Activated CD8-positive, alpha-beta memory T cell treated with anti-CD3 and anti-CD28 coated beads, Interleukin-2, amount 50 U/mL, for 24 hours (primary cell): ENCODE measurements at regions not wholly inside any gene's neighbourhood (a gene's known extent, or its start where the extent isn't known, plus 50 kb on each side); places are given as distances from the start of the nearest gene placed in this dataset.

Source experiments
- DNase-seq: peaks from one replicate; pipeline ENCODE4 v3.0.0-alpha.2; 2020; ENCODE audit errors: extremely low read depth

DNA sequence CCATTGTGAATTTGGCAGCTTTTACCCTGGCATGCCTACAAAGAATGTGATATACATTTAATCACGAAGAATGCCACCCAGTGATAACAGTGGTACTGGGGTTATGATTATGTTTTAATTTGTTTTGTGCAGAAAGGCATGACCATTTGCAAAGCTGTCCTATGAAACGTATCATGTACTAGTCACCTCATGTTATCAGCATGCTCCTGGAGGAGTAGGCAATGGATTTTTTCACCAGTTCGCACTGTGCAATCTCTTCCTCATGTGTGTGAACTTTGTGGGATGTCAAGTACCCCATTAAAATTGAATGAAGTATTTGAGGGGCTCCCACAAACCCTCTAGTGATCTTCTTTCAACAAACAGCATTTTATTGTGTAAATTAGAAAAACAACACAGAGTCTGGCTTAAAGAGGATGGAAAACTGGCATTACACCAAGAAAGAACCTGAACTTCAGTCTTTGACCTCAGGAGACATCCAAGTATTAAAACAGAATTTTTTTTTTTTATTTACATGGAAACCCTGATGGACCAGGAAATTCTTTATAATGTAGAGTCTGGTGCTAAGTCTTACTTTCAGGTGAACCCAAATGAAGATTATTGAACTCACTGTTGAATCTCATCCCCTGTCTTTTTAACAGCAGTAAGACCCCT lies 200.6 kb upstream of the PGRMC2 start:
- DNase-seq, result no peak

DNA sequence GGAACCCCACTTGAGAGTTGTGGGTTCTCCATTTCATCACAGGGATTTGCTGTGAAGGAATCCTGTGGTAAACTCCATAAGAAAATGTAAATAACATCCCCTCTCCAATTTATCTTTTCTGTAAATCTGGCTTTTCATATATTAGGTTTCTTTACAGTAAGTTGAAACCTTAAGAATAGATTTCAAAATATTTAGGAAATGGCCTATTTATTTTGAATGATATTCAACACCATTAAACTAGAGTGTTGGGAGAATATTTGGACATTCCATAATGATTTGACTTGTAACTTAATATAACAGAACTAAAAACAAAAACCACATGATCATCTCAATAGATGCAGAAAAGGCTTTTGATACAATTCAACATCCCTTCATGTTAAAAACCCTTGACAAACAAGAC lies 197.3 kb upstream of the PGRMC2 start:
- DNase-seq, result no peak

DNA sequence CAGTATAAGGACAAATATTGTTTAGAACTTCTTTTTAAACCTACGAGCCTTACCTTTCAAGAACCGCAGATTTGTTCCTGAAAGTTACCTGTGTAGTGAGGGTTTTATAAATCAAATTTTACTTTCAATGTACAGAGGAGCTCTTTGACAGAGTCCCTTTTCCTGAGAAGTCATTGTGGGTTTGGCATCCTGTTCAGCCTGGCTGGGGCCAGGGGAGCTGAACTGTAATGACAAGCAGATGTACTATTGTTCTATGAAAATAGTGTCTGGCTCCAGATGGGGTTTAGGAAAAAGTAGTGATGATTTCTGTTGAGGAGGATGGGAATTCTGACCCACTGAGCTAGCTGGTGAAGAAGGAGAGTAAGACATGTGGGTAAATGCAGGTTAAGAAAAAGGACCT lies 196.2 kb upstream of the PGRMC2 start:
- no peak for DNase-seq

- no peak for DNase-seq
Measured at GRCh38 chr4:128483041-128483440, 195.4 kb upstream of the PGRMC2 start.

DNA sequence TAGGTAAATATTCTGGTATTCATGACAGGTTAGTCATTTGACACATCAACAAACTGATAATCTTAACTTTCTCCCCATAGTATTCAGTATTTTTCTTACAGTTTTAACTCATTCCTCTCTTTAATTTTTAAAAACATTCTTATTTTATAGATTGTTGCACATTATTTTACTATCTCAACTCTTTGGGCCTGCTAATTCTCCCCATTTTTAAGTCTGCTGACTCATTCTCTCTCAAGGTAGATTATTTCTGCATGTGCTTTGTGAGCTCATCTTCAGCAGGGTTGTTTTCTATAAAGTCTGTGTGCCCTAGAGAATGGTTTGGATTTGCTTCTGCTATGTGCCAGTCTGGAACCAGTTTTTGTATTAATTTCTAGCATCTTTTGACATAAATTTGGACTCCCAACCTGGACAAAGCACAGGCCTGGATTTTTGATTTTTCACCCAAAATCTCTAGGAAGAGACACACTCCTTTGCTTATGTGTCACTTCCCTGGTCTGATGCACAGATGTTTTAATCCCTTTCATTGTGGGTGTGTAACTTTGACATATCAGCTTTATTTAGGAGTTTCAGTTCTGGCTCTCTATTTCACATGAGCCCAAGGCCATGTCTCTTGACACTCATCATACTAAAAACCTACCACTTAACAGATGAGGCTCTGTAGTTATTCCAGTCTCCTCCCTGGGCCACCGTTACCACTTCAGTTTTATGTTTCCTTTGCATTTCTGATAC lies 194.3 kb upstream of the PGRMC2 start:
- no peak for DNase-seq

DNA sequence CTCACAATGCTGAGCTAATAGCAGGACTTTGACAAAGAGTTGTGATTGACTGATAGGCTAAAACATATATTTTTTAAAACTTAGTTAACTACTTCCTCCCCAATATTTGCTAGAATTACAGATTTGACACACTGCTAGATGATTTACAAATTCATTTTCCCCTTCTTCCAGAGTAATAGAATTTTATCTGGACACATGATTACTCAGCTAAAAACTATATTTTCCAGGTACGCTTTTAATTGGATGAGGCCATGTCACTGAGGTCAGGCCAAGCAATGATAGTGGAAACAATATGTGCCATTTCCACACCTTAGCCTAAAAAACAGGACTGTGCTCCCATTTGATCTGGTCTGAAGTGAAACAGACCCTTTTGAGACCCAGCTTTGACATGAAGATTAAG lies 193.3 kb upstream of the PGRMC2 start:
- DNase-seq, result no peak

DNA sequence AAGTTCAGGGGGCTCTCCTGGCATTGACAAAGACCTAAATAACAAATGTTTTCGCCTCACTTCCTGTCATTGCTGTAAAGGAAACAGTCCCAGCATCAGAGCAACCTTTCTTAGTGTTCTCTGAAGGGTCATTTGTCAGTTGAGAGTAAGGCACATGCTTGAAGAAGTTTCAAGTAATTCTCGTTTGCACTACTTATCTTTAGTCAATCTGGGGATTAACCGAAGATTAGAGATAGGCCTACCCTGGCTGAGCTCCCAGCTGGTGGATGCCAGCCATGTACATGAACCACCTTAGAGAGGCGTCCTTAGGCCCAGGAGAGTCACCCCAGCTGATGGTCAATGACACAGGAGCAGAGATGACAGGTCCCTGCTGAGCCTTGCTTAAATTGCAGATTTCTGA lies 189.9 kb upstream of the PGRMC2 start:
- no peak for DNase-seq

- DNase-seq, result no peak
Measured at GRCh38 chr4:128475597-128475996, 188.0 kb upstream of the PGRMC2 start.

- no peak for DNase-seq
Measured at GRCh38 chr4:128471576-128471975, 184.0 kb upstream of the PGRMC2 start.

- DNase-seq, result no peak
Measured at GRCh38 chr4:128470492-128471053, 183.0 kb upstream of the PGRMC2 start.

DNA sequence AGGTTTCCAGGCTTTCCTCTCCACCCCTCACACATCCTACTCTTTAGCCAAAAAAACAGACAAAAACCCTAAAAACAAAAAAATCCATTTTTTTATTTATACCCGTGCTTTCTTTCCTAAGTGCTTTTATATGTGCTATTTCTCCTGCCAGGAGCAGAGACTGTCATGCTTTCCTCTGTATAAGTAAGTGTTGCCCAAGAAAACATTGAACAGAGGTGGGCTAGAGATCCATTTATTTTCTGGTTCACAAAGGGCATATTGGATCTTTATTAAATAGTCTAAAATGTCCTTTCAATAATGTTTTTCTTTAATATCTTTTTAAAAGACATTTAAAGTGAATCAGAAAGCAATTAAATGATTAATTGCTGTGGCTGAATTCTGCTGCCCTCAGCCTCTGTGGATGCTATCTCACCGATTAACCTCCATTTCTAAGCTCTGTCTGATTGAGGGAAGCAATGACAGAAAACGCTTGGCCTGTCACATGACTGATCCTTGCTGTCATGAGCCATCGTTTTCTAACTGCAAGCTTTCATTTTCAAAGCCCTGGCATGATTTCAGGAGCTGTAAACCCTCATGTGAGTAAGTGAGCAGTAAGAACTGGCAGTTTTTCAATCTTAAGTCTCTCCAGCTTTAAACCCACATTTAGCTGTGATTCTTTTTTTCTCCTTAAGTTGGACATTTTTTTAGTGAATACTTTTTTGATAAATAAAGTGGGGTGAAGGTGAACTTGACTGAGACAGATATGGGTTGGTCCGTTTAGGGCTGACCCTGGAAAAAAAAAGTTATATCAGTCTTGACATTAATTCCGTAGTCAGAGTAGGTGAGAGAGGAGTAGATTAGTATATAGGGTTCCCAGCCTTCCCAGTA lies 180.7 kb upstream of the PGRMC2 start:
- DNase-seq, result no peak

GRCh38 chr4:128465523-128465922 lies 177.9 kb upstream of the PGRMC2 start:
- DNase-seq, result no peak

DNA sequence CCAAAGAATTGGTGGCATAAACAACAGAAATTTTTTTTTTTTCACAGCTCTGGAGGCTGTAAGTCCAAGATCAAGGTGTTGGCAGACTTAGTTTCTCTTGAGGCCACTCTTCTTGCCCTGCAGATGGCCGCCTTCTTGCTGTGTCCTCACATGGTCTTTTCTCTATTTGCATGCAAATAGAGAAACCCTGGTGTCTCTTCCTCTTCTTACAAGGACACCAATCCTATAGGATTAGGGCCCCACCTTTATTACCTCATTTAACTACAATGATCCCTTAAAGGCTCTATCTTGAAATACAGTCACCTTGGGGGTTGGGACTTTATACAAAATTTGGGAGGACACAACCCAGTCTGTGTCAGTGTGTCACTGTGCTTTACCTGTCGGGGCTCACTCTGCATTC lies 175.4 kb upstream of the PGRMC2 start:
- no peak for DNase-seq

DNA sequence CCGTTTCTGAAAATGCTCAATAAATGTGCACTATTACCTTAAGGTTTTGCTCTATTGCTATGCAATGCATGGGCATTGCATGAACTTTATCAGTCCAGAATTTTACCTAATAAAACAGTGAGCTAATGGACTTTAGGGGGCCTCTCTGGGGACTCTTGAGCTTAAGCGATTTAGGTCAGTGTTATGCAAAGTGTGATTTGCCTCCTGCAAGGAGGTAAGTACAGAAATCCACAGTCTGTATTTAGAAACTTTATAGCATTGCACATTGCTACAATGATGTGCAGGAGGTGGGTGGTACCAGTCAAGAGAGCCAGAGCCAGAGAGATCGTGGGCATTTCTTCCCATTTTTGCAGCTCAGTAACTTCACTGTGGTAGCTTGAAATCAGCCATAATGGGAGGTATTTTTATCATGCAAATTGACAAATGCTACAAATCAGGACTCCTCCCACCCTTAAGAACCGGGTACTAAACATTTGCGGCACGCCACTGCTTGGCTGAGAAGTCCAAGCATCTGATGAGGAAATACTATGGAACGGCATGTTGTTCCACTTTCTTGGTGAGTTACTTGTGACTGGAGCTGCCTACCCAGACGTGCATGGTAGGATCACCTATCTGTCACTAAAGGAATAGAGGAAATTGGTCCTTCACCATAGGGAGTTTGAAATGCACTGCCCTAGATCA lies 174.6 kb upstream of the PGRMC2 start:
- DNase-seq, result no peak

GRCh38 chr4:128461291-128462102 lies 173.9 kb upstream of the PGRMC2 start:
- no peak for DNase-seq

GRCh38 chr4:128459547-128459946 lies 171.9 kb upstream of the PGRMC2 start:
- DNase-seq, result no peak

GRCh38 chr4:128458816-128459215 lies 171.2 kb upstream of the PGRMC2 start:
- DNase-seq, result no peak

DNA sequence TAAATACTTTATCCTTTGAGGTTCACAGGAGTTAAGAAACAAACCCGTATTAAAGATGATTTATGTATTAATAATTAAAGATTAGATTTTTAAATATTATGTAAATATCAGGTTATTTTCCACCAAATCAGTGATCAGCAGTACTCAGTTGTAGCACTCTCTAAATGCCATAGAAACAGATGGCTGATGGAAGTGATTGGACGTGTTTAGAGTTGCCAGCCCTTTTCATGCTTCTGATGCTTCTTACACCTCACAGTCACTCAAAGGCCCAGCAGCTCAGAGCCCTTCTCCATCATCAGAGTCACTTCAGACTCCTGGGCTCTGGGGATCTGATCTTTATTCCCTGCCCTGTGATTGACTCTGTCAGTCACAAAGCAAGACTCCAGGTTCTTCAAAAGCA lies 170.1 kb upstream of the PGRMC2 start:
- DNase-seq, result no peak

GRCh38 chr4:128456171-128456570 lies 168.6 kb upstream of the PGRMC2 start:
- DNase-seq, result no peak

GRCh38 chr4:128455480-128455879 lies 167.9 kb upstream of the PGRMC2 start:
- no peak for DNase-seq

DNA sequence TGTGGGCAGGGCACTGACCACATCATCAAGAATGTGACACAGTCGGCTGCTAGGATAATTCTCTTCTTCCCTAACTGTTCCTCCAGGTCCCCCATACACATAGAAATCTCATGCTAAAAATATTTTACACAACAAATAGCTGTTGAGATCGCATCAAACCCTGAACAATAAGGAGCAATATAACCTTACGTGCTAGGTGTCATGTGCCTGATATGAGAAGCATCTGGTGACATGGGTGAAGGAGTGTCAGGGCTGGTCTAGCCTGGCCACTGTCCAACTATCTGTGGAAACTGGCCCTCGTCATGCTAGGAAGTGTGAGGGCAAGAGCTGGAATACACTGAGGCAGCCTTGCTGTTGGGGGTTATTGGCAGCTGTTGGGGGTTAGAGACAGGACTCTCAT lies 167.3 kb upstream of the PGRMC2 start:
- DNase-seq, result no peak
